ENCODE measurements at regions not wholly inside any gene's neighbourhood (a gene's known extent, or its start where the extent isn't known, plus 50 kb on each side); places are given as distances from the start of the nearest gene placed in this dataset.
"Not testable (repeated sequence)": the region's sequence is repeated elsewhere in the genome, so short reads cannot be mapped to it uniquely, and the experiment has no call there.

DNA sequence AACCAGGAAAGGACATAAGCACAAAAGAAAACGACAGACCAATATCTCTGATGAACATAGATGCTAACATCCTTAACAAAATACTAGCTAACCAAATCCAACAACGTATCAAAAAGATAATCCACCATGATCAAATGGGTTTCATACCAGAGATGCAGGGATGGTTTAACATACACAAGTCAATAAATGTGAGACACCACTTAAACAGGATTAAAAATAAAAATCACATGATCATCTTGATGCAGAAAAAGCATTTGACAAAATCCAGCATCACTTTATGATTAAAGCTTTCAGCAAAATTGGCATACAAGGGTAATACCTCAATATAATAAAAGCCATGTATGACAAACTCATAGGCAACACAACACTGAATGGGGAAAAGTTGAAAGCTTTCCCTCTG, 138.4 kb downstream of the ADCYAP1 start:
- DNase-seq (ENCODE audit: low read depth, low spot score) = not testable (repeated sequence)

DNA sequence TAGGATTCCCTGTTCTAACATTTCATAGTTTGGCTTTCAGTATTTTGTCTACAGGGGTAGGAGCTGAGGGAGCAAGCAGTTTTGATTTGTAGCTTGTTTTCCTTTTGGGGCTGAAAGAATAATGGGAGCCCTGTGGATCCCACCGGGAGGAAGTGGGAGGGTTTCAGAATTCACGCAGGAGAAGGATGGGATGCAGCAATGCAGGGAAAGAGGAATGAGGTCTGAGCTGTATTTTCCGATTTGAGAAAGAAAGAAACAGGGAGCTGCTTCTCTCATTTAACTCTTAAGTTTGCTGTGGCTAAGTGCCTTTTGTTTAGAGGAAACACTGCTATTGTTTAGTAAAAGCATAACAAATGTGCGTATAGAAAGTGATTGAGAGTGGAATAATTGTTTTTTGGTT, 141.0 kb downstream of the ADCYAP1 start:
- no peak for DNase-seq (ENCODE audit: low read depth, low spot score)

DNA sequence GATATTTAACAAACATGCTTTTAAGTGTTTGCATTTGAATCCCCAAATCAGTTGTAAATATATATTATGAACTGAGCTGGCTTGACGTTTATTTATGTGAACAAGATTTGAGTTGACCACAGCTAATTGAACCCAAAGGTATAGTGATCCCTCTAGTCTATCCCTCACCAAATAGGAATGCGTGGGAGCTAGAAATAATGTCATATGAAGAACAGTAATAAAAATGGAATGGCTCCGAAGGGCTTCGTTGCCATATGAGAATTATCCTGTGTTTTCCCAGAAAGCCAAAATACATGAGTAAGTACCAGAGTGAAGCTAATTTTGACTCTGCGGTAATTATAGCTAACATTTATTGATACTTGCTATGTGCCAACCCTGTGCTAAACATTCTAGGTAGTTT, 142.7 kb downstream of the ADCYAP1 start:
- no peak for DNase-seq (ENCODE audit: low read depth, low spot score)

DNA sequence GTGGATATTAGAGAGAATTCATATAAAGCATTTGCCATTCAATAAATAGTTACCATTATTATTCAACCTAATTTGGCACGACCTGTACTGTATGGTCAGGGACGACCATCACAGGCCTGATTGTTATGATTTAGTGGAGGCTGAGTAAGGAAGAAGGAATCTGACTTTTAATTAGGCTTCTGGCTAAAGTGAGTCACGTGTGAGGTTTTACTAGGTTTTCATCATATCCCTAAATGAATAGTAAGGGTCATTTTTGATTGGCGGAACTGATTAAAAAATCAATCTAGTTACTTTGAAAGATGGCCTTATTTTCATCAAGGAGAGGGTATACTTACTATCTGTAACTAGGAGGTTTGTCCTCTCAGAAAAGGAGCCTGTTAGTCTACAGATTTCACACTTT, 143.4 kb downstream of the ADCYAP1 start:
- no peak for DNase-seq (ENCODE audit: low read depth, low spot score)

DNA sequence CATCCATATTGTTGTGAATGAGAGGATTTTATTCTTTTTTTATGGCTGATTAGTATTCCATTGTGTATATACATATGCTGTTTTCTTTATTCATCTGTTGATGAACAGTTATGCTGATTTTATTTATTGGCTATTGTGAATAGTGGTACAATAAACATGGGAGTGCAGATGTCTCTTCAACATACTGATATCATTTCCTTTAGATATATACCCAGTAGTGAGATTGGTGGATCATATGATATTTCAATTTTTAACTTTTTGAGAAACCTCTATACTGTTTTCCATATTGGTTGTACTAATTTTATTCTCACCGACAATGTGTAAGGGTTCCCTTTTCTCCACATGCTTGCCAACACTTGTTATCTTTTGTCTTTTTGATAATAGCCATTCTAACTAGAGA, 144.5 kb downstream of the ADCYAP1 start:
- DNase-seq (ENCODE audit: low read depth, low spot score) = no peak

DNA sequence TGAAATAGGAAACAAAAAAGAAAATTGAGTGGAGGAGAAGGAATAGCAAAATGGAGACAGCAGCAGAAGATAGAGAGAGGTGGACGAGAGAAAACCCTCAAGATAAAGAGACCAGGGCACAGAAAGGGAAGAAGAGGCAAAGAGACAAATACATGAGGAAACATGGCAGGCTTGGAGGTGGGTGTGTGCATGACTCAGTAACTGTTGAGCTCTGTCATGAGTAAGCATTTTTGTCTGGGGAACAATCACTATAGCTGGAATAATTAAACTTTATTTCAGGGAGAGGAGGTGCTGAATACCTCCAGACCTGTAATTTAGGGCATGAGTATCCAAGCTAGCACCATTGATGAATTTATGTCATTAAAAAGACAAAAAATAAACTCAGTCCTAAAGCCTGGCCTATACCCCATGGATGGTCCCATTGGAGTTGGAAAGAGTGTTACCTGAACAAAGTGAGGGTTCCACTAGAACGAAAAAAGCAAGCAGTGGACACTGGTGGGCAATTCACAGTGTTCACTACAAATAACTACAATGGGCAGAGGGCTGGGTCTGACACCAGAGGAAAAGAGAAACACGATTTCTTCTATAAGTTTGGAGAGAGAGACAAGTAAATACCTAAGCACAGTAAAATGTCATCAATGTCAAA, 145.5 kb downstream of the ADCYAP1 start:
- DNase-seq (ENCODE audit: low read depth, low spot score) = no peak

DNA sequence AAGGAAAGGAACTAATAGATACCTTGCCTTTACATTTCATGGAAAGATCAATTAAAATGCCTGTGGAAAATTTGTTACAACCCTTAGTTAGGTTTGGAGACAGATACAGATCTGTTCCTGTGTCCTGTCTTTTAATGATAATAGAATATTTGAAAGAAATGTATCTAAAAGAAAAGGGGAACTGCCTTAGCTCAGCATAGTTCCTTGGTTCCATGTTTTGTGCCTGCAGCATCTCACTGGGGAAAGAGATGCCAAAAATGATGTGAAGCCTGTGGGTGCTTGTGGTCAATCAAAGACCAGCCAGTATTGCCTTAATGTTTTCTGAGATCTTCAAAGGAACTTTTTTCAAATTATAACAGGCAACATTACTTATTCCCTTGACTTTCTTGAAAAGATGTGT, 147.6 kb downstream of the ADCYAP1 start:
- no peak for DNase-seq (ENCODE audit: low read depth, low spot score)

DNA sequence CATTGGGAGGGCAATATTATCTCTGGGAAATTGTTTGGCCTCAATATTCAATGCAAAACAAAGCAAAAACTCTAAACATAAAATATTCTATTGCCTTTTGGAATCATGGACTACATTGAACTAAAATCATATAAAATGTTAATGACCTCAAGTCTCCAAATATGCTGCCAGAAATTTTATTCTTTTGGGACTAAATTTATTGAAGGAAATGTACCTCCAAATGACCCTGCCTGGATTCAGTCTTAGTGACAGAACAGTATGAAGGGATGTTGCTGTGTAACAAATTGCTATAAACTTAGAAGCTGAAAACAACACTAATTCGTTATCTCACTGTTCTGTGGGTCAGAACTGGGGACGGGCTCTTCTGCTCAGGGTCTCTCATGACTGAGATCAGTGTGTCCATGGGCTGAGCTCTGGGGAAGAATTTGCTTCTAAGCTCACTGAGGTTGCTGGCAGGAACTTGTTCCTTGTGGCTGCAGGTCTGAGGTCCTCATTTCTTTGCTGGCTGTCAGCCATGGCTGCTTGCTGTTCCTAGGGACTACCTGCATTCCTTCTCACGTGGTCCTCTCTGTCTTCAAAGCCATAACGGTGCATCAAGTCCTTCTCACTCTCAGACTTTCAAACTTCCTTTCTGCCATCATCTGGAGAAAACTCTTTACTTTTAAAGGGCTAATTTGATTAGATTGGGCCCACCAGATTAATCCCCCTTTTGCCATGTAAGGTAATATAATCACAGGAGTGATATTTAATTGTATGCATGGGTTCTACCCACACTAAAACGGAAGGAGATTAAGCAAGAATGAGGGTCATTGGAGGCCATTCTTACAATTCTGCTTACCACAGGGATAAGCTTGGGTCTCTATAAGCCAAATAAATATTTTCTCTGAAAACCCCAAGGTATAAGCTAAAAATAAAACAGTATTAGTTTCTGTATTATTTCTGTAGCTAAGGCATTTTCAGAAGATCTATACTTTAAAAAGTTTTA, 149.0 kb downstream of the ADCYAP1 start:
- DNase-seq (ENCODE audit: low read depth, low spot score) = peak; percentile 17

DNA sequence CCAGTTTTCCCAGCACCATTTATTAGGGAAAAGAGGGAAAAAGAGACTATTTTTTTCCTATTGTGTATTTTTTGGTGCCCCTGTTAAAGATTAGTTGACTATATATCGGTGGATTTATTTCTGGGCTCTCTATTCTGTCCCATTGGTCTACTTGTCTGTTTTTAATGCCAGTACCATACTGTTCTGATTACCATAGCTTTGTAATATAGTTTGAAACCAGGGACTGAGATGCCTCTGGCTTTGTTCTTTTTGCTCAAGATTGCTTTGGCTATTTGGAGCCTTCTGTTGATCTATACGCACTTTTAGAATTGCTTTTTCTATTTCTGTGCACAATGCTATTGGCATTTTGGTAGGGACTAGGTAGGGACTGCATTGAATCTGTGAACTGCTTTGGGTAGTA, 151.7 kb downstream of the ADCYAP1 start:
- no peak for DNase-seq (ENCODE audit: low read depth, low spot score)

DNA sequence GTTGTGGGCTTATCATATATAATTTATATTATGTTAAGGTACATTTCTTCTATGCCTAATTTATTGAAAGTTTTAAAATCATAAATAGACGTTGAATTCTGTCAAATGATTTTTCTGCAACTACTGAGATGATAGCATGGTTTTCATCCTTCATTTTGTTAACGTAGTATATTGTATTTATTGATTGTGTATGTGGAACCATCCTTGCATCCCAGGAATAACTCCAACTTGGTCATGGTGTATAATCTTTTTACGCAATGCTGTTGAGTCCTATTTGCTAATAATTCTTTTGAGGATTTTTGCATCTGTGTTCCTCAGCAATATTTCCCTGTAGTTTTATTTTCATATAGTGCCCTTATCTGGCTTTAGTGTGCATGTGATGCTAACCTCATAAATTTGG, 152.7 kb downstream of the ADCYAP1 start:
- no peak for DNase-seq (ENCODE audit: low read depth, low spot score)

DNA sequence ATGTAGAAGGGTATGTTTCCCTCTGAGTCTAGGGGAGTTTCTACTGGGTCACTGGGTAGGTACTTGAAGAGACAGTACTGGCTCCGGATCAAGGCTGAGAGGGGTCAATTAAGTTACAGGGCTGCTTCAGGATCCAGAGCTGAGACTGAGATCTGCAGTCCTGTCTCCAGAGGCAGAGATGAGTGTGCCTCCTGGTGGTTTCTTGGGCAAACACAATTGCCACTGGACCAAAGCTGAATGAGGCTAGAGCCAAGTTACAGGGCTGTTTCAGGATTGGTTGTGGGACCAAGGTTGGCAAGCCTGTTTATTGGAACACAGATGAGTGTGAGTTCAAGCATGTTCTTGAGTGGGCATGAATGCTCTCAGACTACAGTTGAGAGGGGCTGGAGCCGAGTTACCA, 157.9 kb downstream of the ADCYAP1 start:
- peak; percentile 48 for DNase-seq (ENCODE audit: low read depth, low spot score)

DNA sequence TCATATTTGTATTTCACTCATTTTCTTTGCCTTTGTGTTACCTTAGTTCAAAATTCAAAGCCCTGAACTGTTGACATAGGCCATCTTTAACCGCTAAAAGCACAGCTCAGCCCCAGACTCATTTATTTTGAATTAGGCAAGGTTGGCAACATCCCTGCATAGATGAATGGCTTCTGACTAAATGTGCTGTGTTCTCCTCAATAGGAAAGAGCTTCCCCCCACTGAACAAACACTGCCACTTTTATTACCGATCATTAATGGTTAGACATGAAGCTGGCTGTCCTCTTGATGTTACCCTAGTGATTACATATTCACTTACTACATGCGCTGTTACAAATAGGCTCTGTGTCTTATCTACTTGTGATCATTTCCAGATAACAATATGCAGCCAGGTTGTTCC, 170.7 kb downstream of the ADCYAP1 start:
- no peak for DNase-seq (ENCODE audit: low read depth, low spot score)

DNA sequence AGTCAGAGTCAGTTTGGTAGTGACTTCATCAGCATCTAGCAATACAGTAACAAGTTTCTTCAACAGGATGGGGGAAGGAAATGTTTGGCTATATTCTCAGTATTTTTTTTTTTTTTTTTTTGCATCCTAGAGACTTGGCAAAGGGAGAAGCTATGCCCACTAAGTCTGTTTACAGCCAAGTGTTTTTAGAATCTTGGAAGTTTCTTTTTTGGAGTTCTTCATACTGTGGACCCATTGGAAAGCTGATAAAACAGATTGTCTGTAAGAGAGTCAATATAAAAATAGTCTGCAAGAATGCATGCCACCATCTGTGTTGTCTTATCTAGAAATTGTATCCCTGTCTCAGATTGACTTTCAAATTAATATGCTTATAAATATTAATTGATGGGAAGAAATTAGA, 171.2 kb downstream of the ADCYAP1 start:
- no peak for DNase-seq (ENCODE audit: low read depth, low spot score)

DNA sequence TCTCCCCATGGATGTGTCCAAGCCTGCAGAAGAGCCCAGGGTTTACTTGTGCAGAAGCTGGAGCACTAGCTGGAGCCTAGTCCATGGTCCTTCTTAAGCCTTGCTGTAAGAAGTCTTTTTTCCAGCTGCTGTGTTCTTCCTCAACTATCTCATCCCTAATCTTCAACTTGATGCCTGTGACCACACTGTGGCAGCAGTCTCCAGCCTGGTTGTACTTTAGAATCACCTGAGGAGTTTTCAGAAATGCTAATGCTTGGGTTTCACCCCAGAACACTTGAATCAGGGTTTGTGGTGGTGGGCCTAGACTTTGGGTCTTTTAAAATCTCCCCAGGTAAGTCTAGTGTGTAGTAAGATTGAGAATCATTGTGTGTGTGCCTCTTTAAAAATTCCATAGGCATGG, 173.6 kb downstream of the ADCYAP1 start:
- no peak for DNase-seq (ENCODE audit: low read depth, low spot score)

DNA sequence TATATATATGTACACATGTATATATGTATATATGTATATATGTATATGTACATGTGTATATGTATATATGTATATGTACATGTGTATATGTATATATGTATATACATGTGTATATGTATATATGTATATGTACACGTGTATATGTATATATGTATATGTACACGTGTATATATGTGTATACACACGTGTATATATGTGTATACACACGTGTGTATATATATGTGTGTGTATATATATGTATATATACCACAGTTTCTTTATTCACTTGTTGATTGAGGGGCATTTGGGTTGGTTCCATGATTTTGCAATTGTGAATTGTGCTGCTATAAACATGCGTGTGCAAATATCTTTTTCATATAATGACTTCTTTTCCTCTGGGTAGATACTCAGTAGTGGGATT, 179.0 kb downstream of the ADCYAP1 start:
- DNase-seq (ENCODE audit: low read depth, low spot score) = not testable (repeated sequence)

DNA sequence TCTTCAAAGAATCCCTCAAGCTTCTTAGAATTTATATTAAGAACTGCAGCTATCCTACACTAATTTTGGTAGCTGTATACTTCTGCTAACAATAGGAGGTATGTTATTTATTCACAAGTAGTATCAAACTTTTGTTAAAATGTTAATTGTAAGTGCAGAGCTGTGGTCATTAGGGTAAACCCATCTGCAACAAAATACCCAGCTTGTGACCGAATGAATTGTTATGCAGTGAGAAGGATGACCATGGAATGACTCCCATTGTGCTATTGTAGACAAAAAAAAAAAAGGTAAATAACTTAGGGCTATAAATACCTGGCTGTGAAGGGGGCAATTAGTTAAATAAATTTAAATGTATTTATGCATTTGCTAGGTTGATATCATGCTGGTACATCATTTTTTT, 186.1 kb downstream of the ADCYAP1 start:
- no peak for DNase-seq (ENCODE audit: low read depth, low spot score)

DNA sequence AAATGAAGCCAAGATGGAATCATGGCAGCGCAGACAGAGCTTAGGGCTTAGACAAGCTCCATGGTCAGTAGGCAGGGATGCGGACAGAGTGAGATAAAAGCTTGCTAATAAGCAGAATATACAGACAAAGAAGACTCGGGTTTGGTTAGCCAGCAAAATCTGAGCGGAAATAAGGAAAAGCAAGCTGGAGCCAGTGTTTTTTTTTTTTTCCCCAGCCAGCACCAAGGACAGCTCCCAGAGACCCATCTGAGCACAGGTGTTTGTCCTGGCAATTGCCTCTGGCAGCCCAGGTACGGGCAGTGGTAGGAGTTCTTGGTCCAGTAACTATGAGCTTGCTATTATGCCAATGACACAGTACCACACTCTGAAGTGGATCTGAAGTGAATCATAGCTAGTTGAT, 187.6 kb downstream of the ADCYAP1 start:
- DNase-seq (ENCODE audit: low read depth, low spot score) = peak; percentile 57

DNA sequence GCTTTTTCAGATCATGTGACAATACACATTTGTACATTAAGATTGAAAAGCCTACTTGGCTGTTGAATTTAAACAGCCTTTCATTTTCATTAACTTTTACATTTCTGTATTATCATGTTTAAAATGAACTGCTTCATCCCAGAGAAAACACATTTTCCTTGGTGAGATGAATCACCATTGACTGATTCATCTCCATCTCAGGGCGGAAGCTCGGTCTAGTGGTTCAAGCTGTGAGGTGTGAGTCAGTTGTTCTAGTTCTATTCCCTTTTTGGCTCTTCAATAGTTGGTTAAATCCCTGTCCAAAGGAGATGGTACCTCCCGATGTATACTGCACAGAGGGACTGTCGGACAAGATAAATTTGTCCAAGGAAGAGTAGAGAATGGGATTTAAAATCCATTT, 189.7 kb downstream of the ADCYAP1 start:
- DNase-seq (ENCODE audit: low read depth, low spot score) = no peak

DNA sequence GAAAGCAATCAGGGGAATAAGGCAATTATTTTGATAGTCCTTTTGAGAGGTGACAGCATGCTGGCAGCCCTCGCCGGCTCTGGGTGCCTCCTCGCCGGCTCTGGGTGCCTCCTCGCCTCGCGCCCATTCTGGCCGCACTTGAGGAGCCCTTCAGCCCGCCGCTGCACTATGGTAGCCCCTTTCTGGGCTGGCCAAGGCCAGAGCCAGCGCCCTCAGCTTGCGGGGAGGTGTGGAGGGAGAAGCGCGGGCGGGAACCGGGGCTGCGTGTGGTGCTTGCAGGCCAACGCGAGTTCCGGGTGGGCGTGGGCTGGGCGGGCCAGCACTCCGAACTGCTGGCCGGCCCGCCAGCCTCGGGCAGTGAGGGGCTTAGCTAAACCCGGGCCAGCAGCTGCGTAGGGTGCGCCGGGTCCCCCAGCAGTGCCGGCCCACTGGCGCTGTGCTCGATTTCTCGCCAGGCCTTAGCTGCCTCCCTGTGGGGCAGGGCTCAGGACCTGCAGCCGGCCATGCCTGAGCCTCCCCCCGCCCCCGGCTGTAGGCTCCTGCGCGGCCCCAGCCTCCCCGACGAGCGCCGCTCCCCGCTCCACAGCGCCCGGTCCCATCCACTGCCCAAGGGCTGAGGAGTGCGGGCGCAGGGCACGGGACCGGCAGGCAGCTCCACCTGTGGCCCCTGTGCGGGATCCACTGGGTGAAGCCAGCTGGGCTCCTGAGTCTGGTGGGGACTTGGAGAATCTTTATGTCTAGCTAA, 193.5 kb downstream of the ADCYAP1 start:
- DNase-seq (ENCODE audit: low read depth, low spot score) = not testable (repeated sequence)

DNA sequence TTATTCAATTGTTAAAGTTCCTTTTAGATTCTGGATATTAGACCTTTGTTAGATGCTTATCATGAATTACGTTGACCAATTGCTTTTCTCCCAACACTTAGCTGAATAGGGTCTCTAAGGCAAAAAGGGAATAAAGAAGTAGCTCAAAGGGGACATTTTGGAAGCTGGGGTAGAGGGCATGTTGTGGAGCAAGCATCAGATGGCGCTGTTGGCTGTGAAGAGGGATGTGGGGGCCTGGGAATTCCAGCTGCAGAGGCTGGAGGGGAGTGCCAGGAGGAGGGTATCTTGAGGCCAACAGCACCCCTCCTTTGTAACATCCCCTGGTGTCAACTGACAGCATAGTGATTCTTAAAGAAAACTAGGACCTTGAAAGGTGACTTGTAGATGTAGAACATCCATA, 198.2 kb downstream of the ADCYAP1 start:
- no peak for DNase-seq (ENCODE audit: low read depth, low spot score)

DNA sequence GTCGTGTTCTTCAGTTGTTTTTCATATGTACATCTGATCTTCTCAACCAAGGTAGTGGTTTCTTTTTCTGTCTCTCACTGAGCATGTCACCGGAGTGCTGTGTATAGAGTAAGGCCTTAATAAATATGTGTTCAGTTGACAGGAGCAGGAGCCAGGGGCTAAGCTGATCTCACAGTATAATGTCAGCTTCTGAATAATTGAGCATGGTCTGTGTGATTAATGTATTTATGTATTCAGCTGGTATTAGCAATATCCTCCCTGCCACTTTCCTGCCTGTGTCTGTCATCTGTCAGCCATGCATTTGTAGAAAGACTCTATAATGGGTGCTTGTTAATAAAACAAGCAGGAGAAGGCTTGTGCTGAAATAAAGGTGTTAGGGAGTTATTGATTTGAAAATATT, 198.9 kb downstream of the ADCYAP1 start:
- no peak for DNase-seq (ENCODE audit: low read depth, low spot score)

DNA sequence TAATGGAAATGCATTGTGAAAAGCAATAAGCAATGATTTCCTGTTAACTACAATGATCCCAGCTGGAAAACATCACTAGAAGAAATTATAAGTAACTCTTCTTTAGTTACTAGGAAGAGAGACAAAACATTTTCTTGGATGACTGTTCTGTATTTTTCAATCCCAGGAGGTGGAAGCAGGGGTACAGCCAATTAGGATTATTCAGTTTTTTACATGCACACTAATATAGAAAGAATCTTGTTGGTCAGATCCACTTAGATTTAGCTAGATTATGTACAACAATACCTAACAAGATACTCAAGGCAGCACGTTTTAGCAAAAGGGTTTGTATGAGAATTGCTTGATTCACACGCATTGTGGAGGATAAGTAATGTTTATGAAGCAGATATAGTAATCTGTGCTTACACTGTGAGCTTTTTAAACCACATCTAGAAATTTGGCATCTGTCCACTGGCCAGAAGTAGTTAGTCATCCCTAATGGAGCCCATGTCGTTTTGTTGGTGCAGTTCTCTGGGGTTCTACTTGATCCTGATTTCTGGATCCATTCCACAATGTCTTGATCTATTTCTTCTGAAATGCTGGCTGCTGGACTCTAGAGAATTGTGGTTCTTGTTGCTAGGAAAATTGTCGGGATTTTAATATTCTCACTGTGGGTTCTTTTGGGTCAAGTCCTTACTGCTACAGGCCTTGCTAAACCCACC, 199.7 kb downstream of the ADCYAP1 start:
- DNase-seq (ENCODE audit: low read depth, low spot score) = no peak

Data from ELF-1 (cell line).